ENCODE measurements at regions not wholly inside any gene's neighbourhood (a gene's known extent, or its start where the extent isn't known, plus 50 kb on each side); places are given as distances from the start of the nearest gene placed in this dataset.

DNA sequence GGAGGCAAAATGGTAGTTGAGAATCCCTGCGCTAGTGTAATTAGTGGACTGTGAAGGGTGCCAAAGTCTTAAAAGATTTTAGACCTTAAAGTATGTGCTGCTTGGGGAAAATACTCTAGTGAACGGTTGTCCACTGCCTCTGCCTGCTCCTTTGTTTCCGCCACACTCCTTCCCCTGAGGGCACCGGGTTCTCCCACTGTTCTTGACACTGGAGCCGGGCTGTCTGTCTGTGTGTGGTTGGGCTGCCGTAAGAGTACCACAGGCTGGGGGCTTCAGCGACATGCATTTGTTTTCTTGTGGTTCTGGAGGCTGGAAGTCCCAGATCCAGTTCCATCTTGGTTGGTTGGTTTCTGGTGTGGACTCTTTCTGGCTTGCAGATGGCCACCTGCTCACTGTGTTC lies 76.2 kb downstream of the CLDN34 start:
- H2AFZ ChIP-seq (ENCODE audit: low read depth), result no peak overlapping the region
- H3K27me3 ChIP-seq (ENCODE audit: insufficient read depth, low read depth), result no peaks in the 10 kb centered on the region
- no peak overlapping the region for H3K9ac ChIP-seq
- H3K4me1 ChIP-seq (ENCODE audit: low read depth, poor library complexity, severe bottlenecking), result peaks cover 11% of the 10 kb centered on the region
- no peaks in the 10 kb centered on the region for H4K20me1 ChIP-seq (ENCODE audit: insufficient read depth)
- TF ChIP-seq, protein P1, sequence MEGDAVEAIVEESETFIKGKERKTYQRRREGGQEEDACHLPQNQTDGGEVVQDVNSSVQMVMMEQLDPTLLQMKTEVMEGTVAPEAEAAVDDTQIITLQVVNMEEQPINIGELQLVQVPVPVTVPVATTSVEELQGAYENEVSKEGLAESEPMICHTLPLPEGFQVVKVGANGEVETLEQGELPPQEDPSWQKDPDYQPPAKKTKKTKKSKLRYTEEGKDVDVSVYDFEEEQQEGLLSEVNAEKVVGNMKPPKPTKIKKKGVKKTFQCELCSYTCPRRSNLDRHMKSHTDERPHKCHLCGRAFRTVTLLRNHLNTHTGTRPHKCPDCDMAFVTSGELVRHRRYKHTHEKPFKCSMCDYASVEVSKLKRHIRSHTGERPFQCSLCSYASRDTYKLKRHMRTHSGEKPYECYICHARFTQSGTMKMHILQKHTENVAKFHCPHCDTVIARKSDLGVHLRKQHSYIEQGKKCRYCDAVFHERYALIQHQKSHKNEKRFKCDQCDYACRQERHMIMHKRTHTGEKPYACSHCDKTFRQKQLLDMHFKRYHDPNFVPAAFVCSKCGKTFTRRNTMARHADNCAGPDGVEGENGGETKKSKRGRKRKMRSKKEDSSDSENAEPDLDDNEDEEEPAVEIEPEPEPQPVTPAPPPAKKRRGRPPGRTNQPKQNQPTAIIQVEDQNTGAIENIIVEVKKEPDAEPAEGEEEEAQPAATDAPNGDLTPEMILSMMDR (conservative IDR thresholded peaks at IDR 0.05; ENCODE audit: low read depth, low read length), result no peak
- H3K36me3 ChIP-seq (ENCODE audit: insufficient read depth), result no peaks in the 10 kb centered on the region
- H3K27ac ChIP-seq, result no peak overlapping the region
- no peak overlapping the region for H3K4me3 ChIP-seq (IDR thresholded peaks at IDR 0.05; ENCODE audit: insufficient read depth, low read depth, low read length)
- no peak overlapping the region for H3K4me2 ChIP-seq
- H3K79me2 ChIP-seq (ENCODE audit: insufficient read depth, low read depth), result peaks cover 37% of the 10 kb centered on the region; the same call in 1 of the 2 replicates

- H3K27ac ChIP-seq, result no peak overlapping the region
- H3K4me3 ChIP-seq (IDR thresholded peaks at IDR 0.05; ENCODE audit: insufficient read depth, low read depth, low read length), result no peak overlapping the region
- TF ChIP-seq, protein P1 (conservative IDR thresholded peaks at IDR 0.05; ENCODE audit: low read depth, low read length), result no peak
- H3K36me3 ChIP-seq (ENCODE audit: insufficient read depth), result no peaks in the 10 kb centered on the region
- H3K9ac ChIP-seq, result no peak overlapping the region
- no peaks in the 10 kb centered on the region for H4K20me1 ChIP-seq (ENCODE audit: insufficient read depth)
- H3K27me3 ChIP-seq (ENCODE audit: insufficient read depth, low read depth), result no peaks in the 10 kb centered on the region
- no peak overlapping the region for H2AFZ ChIP-seq (ENCODE audit: low read depth)
- H3K4me1 ChIP-seq (ENCODE audit: low read depth, poor library complexity, severe bottlenecking), result peaks cover 11% of the 10 kb centered on the region
- H3K79me2 ChIP-seq (ENCODE audit: insufficient read depth, low read depth), result peaks cover 38% of the 10 kb centered on the region; the same call in 1 of the 2 replicates
- no peak overlapping the region for H3K4me2 ChIP-seq
Measured at GRCh38 chrX:10044021-10044420, 76.9 kb downstream of the CLDN34 start.

DNA sequence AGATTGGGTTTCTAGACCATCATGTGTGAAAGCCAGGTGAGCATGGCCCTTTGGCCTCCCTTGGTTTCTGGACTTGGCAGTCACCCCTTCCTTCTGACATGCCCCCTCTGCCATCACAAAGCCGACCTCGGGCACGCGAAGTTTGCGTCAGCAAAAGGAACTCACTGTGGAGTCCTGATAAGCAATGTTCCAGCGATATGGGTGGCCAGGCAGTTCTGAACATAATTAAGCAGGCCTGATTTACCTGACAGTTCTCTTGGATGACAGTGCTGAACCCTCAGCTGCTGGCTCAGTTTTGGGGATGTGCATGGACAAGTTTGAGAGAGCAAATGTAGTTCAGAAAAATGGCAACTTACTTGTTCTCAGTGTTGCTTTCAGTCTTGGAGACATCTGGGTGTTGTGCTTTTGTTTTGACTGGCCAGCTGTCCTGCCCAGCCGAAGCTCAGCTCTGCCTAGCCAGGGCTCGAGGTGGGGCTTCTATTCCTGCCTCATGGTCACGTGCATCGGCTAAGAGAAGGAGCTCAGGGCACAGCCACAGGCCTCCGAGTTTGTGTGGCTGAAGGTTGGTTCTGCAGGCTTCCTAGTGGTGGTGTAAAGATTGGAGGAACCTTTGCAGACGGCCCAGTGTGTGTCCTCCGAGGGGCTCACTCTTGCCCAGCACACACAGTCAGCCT lies 78.3 kb downstream of the CLDN34 start:
- Histone ChIP-seq H3K27ac (no peak overlapping the region), H3K4me3 (IDR thresholded peaks at IDR 0.05; ENCODE audit: insufficient read depth, low read depth, low read length) (no peak overlapping the region), H3K36me3 (ENCODE audit: insufficient read depth) (no peaks in the 10 kb centered on the region), H3K4me1 (ENCODE audit: low read depth, poor library complexity, severe bottlenecking) (peaks cover 16% of the 10 kb centered on the region), H4K20me1 (ENCODE audit: insufficient read depth) (no peaks in the 10 kb centered on the region), H3K9ac (no peak overlapping the region), H2AFZ (ENCODE audit: low read depth) (no peak overlapping the region), H3K79me2 (ENCODE audit: insufficient read depth, low read depth) (peaks cover 43% of the 10 kb centered on the region; the same call in 1 of the 2 replicates), H3K4me2 (no peak overlapping the region), H3K27me3 (ENCODE audit: insufficient read depth, low read depth) (no peaks in the 10 kb centered on the region)
- TF ChIP-seq, protein P1 (conservative IDR thresholded peaks at IDR 0.05; ENCODE audit: low read depth, low read length), result no peak

- TF ChIP-seq, protein P1 (conservative IDR thresholded peaks at IDR 0.05; ENCODE audit: low read depth, low read length), result no peak
- no peak overlapping the region for H3K4me2 ChIP-seq
- H3K4me3 ChIP-seq (IDR thresholded peaks at IDR 0.05; ENCODE audit: insufficient read depth, low read depth, low read length), result no peak overlapping the region
- H3K79me2 ChIP-seq (ENCODE audit: insufficient read depth, low read depth), result peaks cover 28% of the 10 kb centered on the region; the same call in 1 of the 2 replicates
- H3K4me1 ChIP-seq (ENCODE audit: low read depth, poor library complexity, severe bottlenecking), result peaks cover 17% of the 10 kb centered on the region
- no peak overlapping the region for H3K9ac ChIP-seq
- no peaks in the 10 kb centered on the region for H3K27me3 ChIP-seq (ENCODE audit: insufficient read depth, low read depth)
- no peak overlapping the region for H2AFZ ChIP-seq (ENCODE audit: low read depth)
- H3K36me3 ChIP-seq (ENCODE audit: insufficient read depth), result no peaks in the 10 kb centered on the region
- no peaks in the 10 kb centered on the region for H4K20me1 ChIP-seq (ENCODE audit: insufficient read depth)
- no peak overlapping the region for H3K27ac ChIP-seq
Measured at GRCh38 chrX:10047133-10047532, 80.0 kb downstream of the CLDN34 start.
